GM12872 (cell line): ENCODE measurements at regions not wholly inside any gene's neighbourhood (a gene's known extent, or its start where the extent isn't known, plus 50 kb on each side); places are given as distances from the start of the nearest gene placed in this dataset.

Experiments used
- TF ChIP-seq, protein P1 (sequence below): IDR thresholded peaks from 3 replicates; pipeline ENCODE4 v1.5.1; 2011; ENCODE audit warnings: low read depth, mild to moderate bottlenecking, low read length, moderate library complexity; ENCODE audit not compliant: insufficient read depth

DNA sequence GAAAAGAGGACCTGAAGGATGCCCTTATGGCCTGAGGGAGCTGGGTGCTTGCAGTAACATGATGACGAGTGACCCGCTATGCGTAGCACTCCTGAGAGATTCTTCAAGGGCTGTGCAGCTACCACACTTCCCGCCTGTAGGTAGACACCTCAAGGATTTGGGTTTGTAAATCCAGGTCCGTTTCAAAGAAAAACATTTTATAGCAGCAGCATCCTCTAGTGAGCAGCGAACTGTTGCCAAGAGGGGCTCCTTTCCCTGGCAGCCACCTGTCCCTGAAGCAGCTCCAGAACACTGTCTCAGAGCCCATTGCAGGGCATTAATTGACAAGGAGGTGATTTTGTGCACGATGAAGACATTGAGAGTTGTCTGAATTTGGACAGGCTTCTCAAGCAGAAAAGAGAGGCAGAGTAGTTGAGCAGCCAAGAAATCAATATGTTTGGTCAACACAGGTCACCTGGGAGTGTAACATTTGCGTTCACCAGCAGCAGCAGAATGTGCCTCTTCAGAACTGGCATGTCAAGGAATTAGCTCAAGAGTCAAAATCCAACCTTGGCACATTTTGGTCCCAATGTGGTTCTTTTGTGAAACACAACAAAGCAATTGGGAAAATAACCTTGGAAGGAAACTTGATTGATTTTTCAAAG lies 209.8 kb upstream of the MTNR1B start:
- TF ChIP-seq, protein P1, sequence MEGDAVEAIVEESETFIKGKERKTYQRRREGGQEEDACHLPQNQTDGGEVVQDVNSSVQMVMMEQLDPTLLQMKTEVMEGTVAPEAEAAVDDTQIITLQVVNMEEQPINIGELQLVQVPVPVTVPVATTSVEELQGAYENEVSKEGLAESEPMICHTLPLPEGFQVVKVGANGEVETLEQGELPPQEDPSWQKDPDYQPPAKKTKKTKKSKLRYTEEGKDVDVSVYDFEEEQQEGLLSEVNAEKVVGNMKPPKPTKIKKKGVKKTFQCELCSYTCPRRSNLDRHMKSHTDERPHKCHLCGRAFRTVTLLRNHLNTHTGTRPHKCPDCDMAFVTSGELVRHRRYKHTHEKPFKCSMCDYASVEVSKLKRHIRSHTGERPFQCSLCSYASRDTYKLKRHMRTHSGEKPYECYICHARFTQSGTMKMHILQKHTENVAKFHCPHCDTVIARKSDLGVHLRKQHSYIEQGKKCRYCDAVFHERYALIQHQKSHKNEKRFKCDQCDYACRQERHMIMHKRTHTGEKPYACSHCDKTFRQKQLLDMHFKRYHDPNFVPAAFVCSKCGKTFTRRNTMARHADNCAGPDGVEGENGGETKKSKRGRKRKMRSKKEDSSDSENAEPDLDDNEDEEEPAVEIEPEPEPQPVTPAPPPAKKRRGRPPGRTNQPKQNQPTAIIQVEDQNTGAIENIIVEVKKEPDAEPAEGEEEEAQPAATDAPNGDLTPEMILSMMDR: no peak

DNA sequence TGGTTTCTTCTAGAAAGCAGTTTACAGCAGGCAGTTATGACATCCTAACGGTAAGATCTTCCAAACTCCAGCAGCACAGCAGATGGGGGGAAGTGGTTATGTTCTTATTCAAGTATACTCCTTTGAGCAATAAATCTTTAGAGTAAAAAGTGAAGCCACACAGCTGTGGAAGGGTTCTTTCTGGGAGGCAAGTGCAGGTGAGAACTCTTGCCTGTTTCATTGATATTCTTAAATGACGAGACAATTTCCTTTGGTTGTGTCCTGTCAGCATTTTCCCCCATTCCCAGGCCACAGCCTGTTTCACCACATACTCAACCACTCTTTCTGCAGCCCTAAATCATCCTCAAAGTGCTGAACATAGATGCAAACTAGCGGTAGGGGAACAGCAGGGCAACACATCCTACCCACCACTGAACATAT lies 207.3 kb upstream of the MTNR1B start:
- TF ChIP-seq, protein P1: no peak

DNA sequence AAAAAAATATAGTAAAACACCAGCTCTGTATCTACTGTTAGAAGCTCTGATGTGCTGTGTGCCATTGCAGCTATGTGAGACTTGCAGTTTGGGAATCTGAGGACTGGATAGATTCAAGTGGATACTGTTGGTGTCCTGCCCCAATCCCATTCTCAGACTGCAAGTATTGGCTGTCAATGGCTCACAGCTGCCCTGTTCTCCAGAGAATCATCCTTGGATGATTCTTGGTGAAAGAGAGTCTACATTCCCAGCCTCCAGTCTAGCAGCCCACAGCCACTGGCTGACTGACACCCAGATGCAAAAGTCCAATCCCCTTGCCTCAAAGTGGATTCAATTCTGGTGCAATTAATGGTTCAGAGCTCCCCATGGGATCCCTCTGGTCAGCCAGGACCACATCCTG lies 206.1 kb upstream of the MTNR1B start:
- TF ChIP-seq, protein P1: no peak

DNA sequence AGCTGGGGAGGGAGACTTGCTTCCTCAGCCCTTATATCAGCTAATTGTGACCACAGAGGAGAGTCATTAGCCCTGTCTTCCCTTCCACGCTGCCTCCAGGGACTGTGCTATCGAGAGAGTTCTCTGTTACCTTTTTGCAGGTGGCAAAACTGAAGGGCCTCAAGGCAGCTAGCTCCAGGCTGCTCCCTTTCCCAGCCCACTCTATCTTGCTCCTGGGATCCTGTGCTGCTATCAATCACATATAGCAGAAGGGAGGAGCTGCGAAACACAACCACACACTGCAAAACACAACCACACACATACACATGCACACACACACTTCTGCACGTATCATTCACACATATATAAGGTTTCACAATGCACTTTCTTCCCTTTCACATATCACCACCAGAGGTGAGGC lies 205.3 kb upstream of the MTNR1B start:
- TF ChIP-seq, protein P1: no peak

DNA sequence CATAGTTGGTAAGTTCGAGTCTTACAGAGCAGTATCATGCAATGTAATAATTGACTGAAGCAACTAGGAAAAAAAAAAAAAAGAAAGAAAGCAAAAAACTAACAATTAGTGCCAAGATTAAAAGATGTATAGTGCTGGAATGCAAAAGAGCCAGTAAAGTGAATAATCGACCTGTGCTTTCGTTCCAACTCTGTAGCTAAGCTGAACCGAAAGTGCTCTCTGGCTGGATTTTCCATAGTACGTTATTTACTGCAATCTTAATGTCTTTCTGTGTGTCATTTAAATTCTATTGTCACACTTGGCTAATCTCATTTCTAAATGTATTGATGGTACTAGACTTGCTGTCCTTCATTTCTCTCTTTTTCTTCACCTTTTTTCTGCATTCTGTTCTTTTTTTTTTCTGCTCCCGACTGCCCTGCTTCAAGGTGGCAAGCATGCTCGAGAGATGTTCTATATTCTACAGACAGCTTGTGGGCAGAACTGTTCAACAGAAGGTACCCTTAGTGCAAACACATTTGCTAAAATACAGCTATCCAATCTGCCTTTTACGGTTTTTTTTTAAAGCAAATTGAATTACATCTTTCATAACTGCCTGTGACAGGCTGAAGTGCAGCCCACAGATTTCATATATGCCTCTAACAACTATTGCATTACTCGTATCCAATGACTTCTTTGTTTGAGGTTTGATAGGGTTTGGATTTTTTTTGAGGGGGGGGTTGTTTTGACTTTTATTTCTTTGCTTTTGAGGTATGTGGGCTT lies 204.2 kb upstream of the MTNR1B start:
- TF ChIP-seq, protein P1: no peak

DNA sequence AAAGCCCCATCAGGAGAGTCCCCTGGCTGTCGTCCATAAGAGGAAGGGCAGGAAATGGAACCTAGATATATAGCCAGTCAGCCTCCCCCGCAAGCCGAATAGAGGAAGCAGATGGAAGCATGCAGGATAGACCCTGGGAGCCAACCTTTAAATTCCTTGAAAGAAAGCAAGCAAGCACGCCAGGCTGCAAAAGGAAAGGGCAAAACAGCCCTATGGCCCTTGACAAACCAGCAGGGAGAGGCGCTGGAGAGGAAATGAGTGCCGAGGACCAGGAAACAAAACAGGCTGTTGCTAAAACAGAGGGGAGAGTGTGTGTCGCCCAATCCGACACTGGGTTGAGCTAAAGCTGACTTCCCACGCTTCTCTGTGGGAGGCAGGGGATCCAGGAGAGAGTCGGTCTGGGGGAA lies 203.5 kb upstream of the MTNR1B start:
- TF ChIP-seq, protein P1: no peak

DNA sequence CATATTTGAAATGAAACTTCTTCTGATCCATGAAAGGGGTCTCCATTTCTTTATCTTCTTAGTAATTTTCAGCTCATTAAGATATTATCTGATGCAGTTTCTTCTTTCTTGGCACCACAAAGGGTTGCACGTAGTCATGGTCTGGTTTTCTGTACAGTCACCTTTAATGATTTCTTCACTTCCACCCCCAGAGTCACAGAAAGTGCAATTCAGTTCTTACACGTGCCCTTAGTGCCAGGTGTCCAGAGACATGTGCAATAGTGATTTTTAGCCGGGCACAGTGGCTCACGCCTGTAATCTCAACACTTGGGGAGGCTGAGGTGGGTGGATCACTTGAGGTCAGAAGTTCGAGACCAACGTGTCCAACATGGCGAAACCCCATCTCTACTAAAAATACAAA lies 202.8 kb upstream of the MTNR1B start:
- TF ChIP-seq, protein P1: no peak
